ENCODE measurements at regions not wholly inside any gene's neighbourhood (a gene's known extent, or its start where the extent isn't known, plus 50 kb on each side); places are given as distances from the start of the nearest gene placed in this dataset.
"Not testable (repeated sequence)": the region's sequence is repeated elsewhere in the genome, so short reads cannot be mapped to it uniquely, and the experiment has no call there.

DNA sequence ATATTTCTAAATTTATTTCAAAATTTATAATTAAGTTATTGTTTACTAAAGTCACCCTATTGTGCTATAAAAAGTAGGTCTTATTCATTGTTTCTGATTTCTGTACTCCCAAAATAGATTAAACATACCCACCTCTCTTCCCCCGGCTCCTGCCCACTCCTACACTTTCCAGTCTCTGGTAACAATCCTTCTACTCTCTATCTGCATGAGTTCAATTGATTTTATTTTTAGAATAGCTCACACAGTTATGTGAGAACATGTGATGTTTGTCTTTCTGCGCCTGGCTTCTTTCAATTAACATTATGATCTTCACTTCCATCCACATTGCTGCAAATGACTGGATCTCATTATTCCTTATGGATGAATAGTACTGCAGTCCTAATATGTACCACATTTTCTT lies 269.3 kb downstream of the ACTRT1 start:
- no peak for DNase-seq

DNA sequence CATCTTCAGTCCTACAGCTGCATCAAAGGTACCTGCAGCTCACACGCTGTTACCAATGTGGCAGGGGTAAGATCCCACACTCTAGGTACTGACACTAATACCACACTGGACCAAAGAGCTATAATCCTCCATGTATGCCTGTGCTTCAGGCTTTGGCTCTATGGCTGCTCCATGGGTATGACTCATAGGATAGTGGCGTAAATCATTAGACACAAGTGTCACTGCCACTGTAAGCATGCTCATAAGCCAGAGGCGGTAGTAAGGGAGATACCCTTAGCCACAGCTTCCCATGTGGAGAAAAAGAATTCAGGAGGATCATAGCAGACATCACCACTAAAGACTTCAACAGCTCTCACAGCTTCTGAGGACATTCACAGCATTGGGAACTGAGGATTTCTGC lies 287.5 kb downstream of the ACTRT1 start:
- DNase-seq: no peak

DNA sequence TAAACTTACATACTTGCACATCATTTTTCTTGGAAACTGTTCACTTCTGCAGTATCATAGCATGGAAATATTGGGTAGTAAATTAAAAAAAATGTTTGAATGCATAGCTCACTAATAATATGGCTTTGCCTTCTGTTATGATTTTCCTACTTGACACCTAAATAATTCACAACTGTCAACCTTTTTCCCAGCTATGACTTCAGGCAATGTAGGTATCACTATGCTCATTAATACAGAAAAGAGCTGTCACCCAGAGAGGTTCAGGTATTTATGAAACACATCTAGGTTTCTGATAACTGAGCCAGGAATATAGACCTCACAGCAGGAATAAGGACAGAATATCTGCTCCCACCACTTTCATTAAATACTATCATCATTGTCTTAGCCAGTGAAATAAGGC lies 289.5 kb downstream of the ACTRT1 start:
- no peak for DNase-seq

- DNase-seq: no peak
Measured at GRCh38 chrX:127732709-127733108, 319.5 kb downstream of the ACTRT1 start.

DNA sequence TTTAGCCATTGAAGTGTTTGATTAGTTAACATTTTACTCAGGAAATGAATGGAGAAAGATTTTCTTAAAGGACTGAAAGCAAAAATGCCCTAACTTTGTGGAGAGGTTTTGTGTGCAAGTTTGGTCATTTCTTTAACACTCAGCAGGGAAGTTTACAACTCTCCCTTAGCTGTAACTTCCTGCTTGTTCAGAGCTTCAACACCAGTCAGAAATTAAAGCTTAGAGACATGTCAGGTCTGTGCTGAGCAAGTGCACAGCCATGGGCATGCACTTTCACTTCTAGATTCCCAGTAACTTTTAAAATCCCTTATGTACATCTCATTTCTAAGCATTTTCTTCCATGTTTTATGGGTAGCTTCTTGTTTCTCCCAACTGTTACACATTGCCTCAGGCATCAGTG lies 326.0 kb downstream of the ACTRT1 start:
- no peak for DNase-seq

GRCh38 chrX:127708155-127708554 lies 344.0 kb downstream of the ACTRT1 start:
- DNase-seq: no peak

DNA sequence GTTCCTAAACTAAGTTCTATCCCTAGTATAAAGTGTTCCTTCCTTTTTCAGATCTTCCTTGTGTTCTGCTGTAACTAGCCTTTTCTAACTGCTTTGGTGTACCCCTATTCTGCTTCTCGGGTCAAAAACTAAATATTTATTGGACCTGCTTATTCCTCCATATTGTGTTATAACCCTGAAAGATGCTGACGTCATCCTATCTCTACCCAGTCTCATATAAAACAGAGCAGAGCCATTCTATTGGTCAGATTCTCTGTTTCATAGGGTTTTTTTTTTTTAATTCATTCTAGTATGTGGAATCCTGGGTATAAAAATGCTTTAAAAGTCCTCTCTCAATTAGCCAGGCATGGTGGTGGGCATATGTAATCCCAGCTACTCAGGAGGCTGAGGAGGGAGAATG lies 349.7 kb downstream of the ACTRT1 start:
- no peak for DNase-seq

DNA sequence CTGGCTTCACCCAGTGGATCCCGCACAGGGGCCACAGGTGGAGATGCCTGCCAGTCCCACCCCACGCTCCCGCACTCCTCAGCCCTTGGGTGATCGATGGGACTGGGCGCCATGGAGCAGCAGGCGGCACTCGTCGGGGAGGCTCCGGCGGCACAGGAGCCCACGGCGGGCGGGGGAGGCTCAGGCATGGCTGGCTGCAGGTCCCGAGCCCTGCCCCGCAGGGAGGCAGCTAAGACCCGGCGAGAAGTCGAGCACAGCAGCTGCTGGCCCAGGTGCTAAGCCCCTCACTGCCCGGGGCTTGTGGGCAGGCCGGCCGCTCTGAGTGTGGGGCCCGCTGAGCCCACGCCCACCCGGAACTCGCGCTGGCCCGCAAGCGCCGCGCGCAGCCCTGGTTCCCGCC lies 389.3 kb downstream of the ACTRT1 start:
- not testable (repeated sequence) for DNase-seq

- no peak for DNase-seq
Measured at GRCh38 chrX:127649011-127649410, 403.2 kb downstream of the ACTRT1 start.

DNA sequence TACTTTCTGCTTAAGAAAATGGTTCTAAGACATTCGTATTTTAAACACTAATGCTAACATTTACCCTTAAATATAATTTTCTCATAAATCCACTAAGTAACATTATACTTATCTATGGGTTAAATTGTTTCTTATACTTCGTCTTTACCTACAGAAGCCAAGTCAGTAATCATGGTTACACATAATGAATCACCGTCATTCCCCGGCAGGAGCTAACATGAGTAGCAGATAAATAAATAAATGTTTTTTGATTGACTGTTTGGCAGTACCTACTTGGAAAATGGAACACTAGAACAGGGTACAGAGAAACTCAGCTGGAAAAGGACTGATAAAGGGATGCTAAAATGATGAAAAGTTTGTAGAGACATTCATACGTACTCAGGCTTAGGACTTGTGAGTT lies 430.4 kb downstream of the ACTRT1 start:
- no peak for DNase-seq

DNA sequence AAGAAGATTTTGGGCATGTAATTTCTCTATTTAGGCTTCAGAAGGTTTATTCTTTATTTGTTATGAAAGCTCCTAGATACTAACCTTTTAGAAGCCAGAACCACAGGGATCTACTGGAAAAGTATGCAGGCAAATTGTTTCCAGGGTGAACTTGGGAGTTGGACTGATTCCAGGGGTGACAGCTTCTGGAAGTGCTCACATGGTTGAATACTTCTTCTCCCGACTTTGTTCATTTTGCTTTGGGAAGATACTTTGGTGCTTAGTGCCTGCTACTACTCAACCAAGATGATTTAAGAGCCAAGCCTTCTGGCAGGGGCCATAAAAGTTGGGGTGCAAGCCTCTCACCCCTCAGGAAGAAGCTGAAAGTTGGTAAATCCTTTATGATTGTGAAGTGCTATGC lies 445.6 kb downstream of the ACTRT1 start:
- no peak for DNase-seq

DNA sequence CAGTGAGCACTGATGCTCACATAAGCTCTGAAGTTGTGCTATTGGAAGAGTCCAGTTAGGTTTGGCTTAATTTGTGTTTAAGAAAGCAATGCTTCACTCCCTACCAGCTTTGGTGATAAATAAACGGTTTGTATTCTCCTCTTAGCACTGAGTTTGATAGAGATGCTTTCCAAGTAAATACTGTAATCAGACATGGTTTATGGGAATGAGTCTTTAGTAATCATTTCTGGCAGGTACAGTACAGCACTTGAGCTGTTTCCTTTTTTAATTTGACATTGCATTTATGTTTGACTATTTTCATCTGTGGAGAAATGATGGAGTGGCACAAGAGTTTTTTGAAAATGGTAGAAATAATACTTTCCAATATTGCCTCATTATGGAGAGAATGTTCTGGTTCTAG lies 455.3 kb downstream of the ACTRT1 start:
- no peak for DNase-seq

DNA sequence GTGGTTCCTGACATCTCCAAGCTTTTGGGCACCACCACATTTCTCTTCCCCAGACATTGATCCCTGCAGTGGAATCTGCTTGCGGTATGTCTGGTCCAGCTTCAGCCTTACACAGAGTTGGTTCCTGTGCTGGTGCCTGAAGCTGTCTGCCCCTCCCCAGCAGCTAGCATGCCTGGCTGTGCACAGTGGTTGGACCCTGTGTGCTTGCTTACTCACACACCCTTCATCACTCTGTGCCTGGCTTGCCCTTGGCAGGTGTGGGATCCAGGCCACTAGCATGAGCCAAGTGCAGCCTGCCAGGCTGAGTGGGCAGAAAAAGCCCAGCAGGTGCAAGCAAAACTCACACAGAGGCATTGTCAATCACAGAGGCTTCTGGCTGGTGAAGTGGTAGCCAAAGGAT lies 473.8 kb downstream of the ACTRT1 start:
- DNase-seq: no peak

GRCh38 chrX:127577884-127578283 lies 474.3 kb downstream of the ACTRT1 start:
- no peak for DNase-seq

DNA sequence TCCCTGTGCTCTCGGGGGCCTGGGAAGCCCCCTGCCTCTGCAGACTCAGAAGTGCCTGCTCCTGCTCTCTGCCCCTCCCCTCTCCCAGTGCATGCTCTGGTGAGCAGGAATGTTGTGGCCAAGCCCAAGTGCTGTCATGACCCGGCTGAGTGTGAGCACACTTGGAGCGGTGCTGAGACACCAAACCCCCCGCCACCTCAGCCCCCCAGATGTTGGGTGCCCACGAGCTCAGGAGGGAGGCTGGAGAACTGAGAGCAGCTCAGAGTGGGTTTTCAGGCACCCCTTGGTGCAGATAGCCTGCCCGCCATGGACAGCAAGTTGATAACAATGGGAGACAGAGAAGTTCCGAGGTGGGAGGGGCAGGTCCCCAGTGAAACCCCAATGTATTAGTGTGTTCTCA lies 477.4 kb downstream of the ACTRT1 start:
- no peak for DNase-seq

GRCh38 chrX:127572471-127572870 lies 479.7 kb downstream of the ACTRT1 start:
- DNase-seq: peak in 2 of 3 donors; percentile 17 to 60

DNA sequence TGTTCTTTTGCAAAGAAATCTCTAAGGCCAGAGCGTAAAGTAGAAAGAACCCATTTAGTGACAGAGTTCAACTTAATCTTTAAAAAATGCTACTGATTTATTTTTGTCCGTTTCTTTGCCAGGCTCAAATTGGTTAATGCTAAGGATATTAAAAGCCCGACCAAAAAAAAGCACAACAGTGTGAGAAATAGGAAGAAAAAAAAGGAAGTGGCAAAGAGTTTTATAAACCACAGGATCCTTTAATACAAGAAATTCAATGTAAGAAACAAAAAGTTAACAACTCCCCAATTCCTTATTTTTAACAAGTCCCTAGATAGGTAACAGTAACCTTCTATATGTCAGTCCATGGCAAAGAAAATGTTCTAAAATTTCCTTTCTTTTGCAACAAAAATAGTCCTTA lies 480.4 kb downstream of the ACTRT1 start:
- DNase-seq: peak; percentile 13 to 45 (median 32)

- no peak for DNase-seq
Measured at GRCh38 chrX:127570276-127570675, 481.9 kb downstream of the ACTRT1 start.

DNA sequence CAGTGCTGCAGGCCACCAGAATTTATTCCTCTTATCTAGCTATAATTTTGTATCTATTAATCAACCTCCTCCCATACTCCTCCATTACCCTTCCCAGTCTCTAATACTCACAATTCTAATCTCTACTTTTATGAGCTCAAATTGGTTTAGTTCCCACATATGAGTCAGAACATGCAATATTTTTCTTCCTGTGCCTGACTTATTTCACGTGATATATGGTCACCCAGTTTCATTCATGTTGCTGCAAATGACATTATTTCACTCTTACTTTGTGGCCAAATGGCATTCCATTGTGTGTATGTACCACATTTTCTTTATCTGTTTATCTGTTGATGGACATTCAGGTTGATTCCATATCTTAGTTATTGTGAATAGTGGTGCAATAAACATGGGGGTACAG lies 483.5 kb downstream of the ACTRT1 start:
- peak; percentile 12 to 53 (median 49) for DNase-seq

GRCh38 chrX:127558811-127559210 lies 493.4 kb downstream of the ACTRT1 start:
- peak; percentile 22 to 49 (median 30) for DNase-seq

GRCh38 chrX:127552571-127552970 lies 499.6 kb downstream of the ACTRT1 start:
- DNase-seq: no peak

- DNase-seq: no peak
Measured at GRCh38 chrX:127519323-127519722, 532.9 kb downstream of the ACTRT1 start.

DNA sequence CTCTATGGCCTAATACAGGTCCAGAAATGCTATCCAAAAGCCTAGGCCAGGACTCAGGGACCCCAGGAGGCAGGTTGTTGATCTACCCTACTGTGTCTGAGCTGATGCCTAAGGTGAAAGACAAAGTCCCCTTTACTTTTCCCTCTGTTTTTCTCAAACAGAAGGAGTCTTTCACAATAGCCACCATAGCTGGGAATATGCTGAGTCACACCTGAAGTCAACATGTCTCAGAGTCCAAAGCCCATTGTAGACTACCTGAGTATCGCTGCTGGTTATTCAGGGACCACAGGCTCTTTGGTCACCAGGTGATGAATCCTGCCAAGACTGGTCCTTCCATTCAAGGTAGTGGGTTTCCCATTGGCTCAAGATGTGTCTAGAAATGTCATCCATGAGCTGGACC lies 562.2 kb downstream of the ACTRT1 start:
- DNase-seq: no peak

DNA sequence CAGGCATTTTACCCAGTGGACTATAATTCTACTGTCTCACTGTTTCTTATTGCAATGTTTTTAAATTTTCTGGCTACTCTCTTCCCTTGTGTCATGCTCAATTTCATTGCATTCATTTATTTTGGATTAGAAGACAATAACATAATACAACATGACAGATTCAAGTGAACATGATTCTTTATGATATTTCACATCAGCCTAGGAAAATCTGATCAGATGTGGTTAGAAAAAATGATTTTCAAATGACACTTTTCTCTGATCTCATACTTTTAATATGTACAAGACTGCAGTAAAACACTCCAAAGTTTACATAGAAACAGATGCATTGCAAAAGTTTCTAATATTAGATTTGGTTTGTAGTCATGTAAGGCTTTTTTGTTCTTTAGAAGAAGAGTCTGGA lies 586.0 kb downstream of the ACTRT1 start:
- DNase-seq: no peak

DNA sequence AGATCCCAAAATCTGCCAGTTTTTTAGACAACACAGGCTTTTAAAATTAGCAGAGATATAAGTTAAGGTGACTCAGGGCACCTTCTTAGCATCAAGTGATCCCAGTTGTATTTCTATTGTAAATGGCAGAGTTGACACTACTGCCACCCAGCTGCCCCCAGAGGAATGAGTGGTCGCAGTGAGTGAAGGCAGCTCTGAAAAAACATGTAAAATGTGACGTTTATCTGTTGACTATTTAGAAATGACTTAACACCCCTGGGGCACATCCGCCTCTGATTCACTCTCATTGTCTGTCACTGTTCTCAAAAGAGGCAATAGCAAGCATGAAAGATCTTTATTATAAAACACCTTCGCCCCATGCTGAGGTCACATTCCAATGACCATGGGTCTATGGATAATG lies 592.4 kb downstream of the ACTRT1 start:
- DNase-seq: no peak

DNA sequence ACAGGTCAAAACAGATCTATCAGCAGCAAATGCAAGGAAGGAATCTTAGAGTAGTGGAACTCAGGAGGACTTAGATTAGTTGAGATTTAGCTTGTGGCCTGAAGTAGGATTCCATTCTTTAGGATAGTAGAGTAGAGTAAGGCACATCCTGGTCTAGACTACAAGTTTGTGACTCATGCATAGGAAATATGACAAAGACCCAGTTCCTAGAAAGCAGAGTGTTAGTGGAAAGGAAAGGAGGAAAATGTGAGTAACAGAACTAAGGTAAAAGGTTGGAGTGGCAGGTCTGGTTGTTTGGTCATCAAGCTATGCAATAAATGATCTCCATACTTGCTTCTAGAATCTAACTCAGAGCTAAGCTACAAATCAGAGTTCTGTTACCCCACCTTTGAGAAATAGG lies 595.0 kb downstream of the ACTRT1 start:
- no peak for DNase-seq
